CD4-positive, CD25-positive, alpha-beta regulatory T cell (primary cell): ENCODE measurements at regions not wholly inside any gene's neighbourhood (a gene's known extent, or its start where the extent isn't known, plus 50 kb on each side); places are given as distances from the start of the nearest gene placed in this dataset.

Experiments
- ATAC-seq, 2 donors: fragments of 150-1000 bp; cut with Tn5 transposase; one replicate each; pipeline ENCODE4 v1.10.0; 2021; ENCODE audit warnings: low read depth in 2 of 2, moderate number of reproducible peaks in 2 of 2, moderate library complexity in 1 of 2
- DNase-seq, 3 donors: peaks; one replicate each; pipeline versions ENCODE4 v3.0.0 to v3.0.0-alpha.2; 2012 to 2022; ENCODE audit warnings: mixed read lengths in 1 of 3
- H3K27ac ChIP-seq: one replicate; pipeline ENCODE4 v1.7.0; 2013; ENCODE audit warnings: mild to moderate bottlenecking, low read length; ENCODE audit not compliant: insufficient read depth, poor library complexity, severe bottlenecking
- H3K27me3 ChIP-seq: one replicate; pipeline ENCODE4 v1.7.0; 2013; ENCODE audit warnings: low read length; ENCODE audit not compliant: control insufficient read depth, insufficient read depth
- H3K36me3 ChIP-seq: one replicate; pipeline ENCODE4 v1.7.0; 2013; ENCODE audit warnings: mild to moderate bottlenecking, low read length, moderate library complexity; ENCODE audit not compliant: control insufficient read depth, insufficient read depth
- H3K4me1 ChIP-seq: 2 replicates; pipeline ENCODE4 v1.7.0; 2013; ENCODE audit warnings: mild to moderate bottlenecking, low read length; ENCODE audit not compliant: insufficient read depth, control insufficient read depth, poor library complexity, severe bottlenecking
- H3K4me3 ChIP-seq: one replicate; pipeline ENCODE4 v1.7.0; 2013; ENCODE audit warnings: low read depth, mild to moderate bottlenecking, low read length, moderate library complexity
- H3K9me3 ChIP-seq, 2 experiments: 1 replicate in 1 of 2; 2 replicates in 1 of 2; pipeline ENCODE4 v1.7.0; 2013; ENCODE audit warnings: low read length in 2 of 2, mild to moderate bottlenecking in 1 of 2, moderate library complexity in 1 of 2; ENCODE audit not compliant: control insufficient read depth in 2 of 2
- H3K27ac Mint-ChIP-seq, 3 donors: one replicate each; pipeline ENCODE4 v1.8.0; 2020 to 2022; ENCODE audit warnings: mild to moderate bottlenecking in 3 of 3, mixed read lengths in 3 of 3, moderate library complexity in 2 of 3
- H3K27me3 Mint-ChIP-seq: one replicate; pipeline ENCODE4 v1.8.0; 2022; ENCODE audit warnings: mild to moderate bottlenecking, mixed read lengths
- H3K36me3 Mint-ChIP-seq: one replicate; pipeline ENCODE4 v1.8.0; 2020; ENCODE audit warnings: mixed read lengths
- H3K4me1 Mint-ChIP-seq, 4 donors: one replicate each; pipeline ENCODE4 v1.8.0; 2020 to 2022; ENCODE audit warnings: mixed read lengths in 4 of 4, mild to moderate bottlenecking in 1 of 4
- H3K4me3 Mint-ChIP-seq, 4 donors: one replicate each; pipeline ENCODE4 v1.8.0; 2020 to 2022; ENCODE audit warnings: mild to moderate bottlenecking in 4 of 4, mixed read lengths in 4 of 4, moderate library complexity in 3 of 4
- H3K9me3 Mint-ChIP-seq, 7 donors: one replicate each; pipeline ENCODE4 v1.8.0; 2020 to 2022; ENCODE audit warnings: mixed read lengths in 7 of 7, mild to moderate bottlenecking in 3 of 7, moderate library complexity in 2 of 7

- Histone ChIP-seq H3K4me1 (no peaks in the 10 kb centered on the region), H3K36me3 (no peaks in the 10 kb centered on the region), H3K4me3 (no peak overlapping the region), H3K9me3 (no peaks in the 10 kb centered on the region), H3K27me3 (peaks cover 3% of the 10 kb centered on the region), H3K27ac (no peak overlapping the region)
- Mint-ChIP-seq H3K4me3 (no peak overlapping the region), H3K27ac (no peak overlapping the region), H3K4me1 (no peaks in the 10 kb centered on the region), H3K27me3 (no peaks in the 10 kb centered on the region), H3K36me3 (no peaks in the 10 kb centered on the region), H3K9me3 (peaks cover 0 to 4% (median 0%) of the 10 kb centered on the region in 7 donors)
- no peak for DNase-seq
- no peak for ATAC-seq
Measured at GRCh38 chr3:130266817-130267216, 78.7 kb upstream of the COL6A5 start.

DNA sequence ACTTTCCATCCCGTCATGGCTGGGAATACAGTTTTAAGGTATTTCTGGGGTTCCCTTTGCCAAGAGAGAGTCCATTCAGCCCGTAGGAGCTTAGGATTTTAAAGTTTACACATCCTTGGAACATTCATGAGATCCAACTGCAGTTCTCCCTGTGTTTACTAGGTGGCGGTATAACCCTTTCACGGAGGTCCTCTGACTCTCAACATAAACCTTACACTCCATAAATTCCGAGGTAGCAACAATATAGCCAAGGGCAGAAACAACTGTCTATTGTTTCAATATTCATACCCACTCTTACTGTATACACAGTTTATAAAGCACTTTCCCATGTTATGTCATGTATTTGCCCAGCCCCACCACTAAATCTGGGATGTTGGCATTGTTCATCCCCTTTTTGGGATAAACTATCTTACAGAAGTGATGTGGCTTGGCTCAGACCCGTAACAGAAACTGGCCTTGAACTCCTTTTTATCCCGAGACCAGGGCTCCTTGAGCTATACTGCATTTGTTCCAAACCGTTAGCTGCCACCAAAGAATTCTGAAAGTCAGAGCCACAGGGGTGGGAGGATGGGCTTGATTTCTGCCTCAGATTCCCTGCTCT, 69.2 kb upstream of the COL6A5 start:
- Histone ChIP-seq H3K27me3 (peaks cover 8% of the 10 kb centered on the region), H3K36me3 (no peaks in the 10 kb centered on the region), H3K9me3 (no peaks in the 10 kb centered on the region), H3K4me1 (no peaks in the 10 kb centered on the region), H3K27ac (no peak overlapping the region), H3K4me3 (no peak overlapping the region)
- H3K9me3 Mint-ChIP-seq = peaks cover 0 to 2% (median 0%) of the 10 kb centered on the region in 7 donors
- H3K27ac Mint-ChIP-seq = no peak overlapping the region
- H3K4me1 Mint-ChIP-seq = no peaks in the 10 kb centered on the region
- H3K36me3 Mint-ChIP-seq = no peaks in the 10 kb centered on the region
- no peak overlapping the region for H3K4me3 Mint-ChIP-seq
- peak in 1 of 3 donors; percentile 37 for DNase-seq
- no peak for ATAC-seq
- H3K27me3 Mint-ChIP-seq = peaks cover 18% of the 10 kb centered on the region

- Mint-ChIP-seq H3K4me3 (no peak overlapping the region), H3K4me1 (no peaks in the 10 kb centered on the region), H3K9me3 (peaks cover 0 to 2% (median 0%) of the 10 kb centered on the region in 7 donors), H3K27me3 (peaks cover 22% of the 10 kb centered on the region), H3K36me3 (no peaks in the 10 kb centered on the region), H3K27ac (no peak overlapping the region)
- no peaks in the 10 kb centered on the region for H3K4me1 ChIP-seq
- ATAC-seq (no peak), DNase-seq (no peak)
- H3K36me3 ChIP-seq = no peaks in the 10 kb centered on the region
- peaks cover 9% of the 10 kb centered on the region for H3K27me3 ChIP-seq
- peaks cover 0 to under 1% of the 10 kb centered on the region in 2 experiments for H3K9me3 ChIP-seq
- no peak overlapping the region for H3K4me3 ChIP-seq
- H3K27ac ChIP-seq = no peak overlapping the region
Measured at GRCh38 chr3:130288670-130289069, 56.8 kb upstream of the COL6A5 start.

GRCh38 chr3:130291148-130291547, 54.3 kb upstream of the COL6A5 start:
- DNase-seq (no peak), ATAC-seq (no peak)
- Mint-ChIP-seq H3K36me3 (no peaks in the 10 kb centered on the region), H3K27ac (no peak overlapping the region), H3K4me1 (no peaks in the 10 kb centered on the region), H3K27me3 (peaks cover 22% of the 10 kb centered on the region), H3K4me3 (no peak overlapping the region), H3K9me3 (peaks cover 0 to 5% (median 2%) of the 10 kb centered on the region in 7 donors)
- H3K4me1 ChIP-seq = no peaks in the 10 kb centered on the region
- no peak overlapping the region for H3K4me3 ChIP-seq
- peaks cover 9% of the 10 kb centered on the region for H3K27me3 ChIP-seq
- no peaks in the 10 kb centered on the region for H3K36me3 ChIP-seq
- peaks cover 0 to 2% of the 10 kb centered on the region in 2 experiments for H3K9me3 ChIP-seq
- no peak overlapping the region for H3K27ac ChIP-seq

DNA sequence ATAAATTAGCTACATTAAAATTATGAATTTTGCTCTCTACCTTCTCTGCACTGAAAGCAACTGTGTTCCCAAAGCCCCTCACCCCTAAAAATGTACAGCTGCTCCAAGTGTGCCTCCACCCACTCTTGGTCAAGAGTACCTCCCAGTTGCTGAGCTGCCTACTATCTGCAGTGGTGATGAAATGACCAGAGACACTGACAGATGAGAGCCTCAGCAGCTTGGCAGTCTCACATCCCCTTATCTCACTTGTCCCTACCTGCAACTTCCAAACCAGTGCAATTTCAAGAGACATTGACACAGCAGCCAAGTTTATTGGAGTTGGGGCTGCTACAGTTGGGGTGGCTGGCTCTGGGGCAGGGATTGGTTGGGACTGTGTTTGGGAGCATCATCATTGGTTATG, 52.2 kb upstream of the COL6A5 start:
- H3K9me3 Mint-ChIP-seq = peaks cover 0 to 5% (median 2%) of the 10 kb centered on the region in 7 donors
- H3K36me3 ChIP-seq = no peaks in the 10 kb centered on the region

More for the DNA sequence above, 52.2 kb upstream of the COL6A5 start:
- Mint-ChIP-seq H3K36me3 (no peaks in the 10 kb centered on the region), H3K27ac (no peak overlapping the region), H3K4me1 (no peaks in the 10 kb centered on the region), H3K4me3 (no peak overlapping the region), H3K27me3 (peaks cover 22% of the 10 kb centered on the region)
- H3K27ac ChIP-seq = no peak overlapping the region
- H3K27me3 ChIP-seq = peaks cover 9% of the 10 kb centered on the region
- ATAC-seq = no peak
- no peak overlapping the region for H3K4me3 ChIP-seq
- peaks cover 0 to 2% of the 10 kb centered on the region in 2 experiments for H3K9me3 ChIP-seq
- H3K4me1 ChIP-seq = no peaks in the 10 kb centered on the region
- no peak for DNase-seq
